Esophagus squamous epithelium (tissue), 5 donors: ENCODE measurements at regions not wholly inside any gene's neighbourhood (a gene's known extent, or its start where the extent isn't known, plus 50 kb on each side); places are given as distances from the start of the nearest gene placed in this dataset.

ENCODE experiments used
- DNase-seq: peaks from one replicate; lab custom pipeline; 2025; lab: John Stamatoyannopoulos, UW
- H3K27ac ChIP-seq, 4 donors: fragments of 200-600 bp; sonication (generic); one replicate each; pipeline ENCODE4 v1.5.1; 2016 to 2019; ENCODE audit warnings: mild to moderate bottlenecking in 1 of 4
- H3K27me3 ChIP-seq, 4 donors: fragments of 200-600 bp; sonication (generic); 1 replicate in 3 of 4; 2 replicates in 1 of 4; pipeline versions ENCODE4 v1.5.1 to v1.6.0; 2017 to 2021; ENCODE audit warnings: antibody characterized with exemption in 1 of 4
- H3K36me3 ChIP-seq, 3 donors: fragments of 200-600 bp; sonication (generic); one replicate each; pipeline ENCODE4 v1.5.1; 2016 to 2019
- H3K4me1 ChIP-seq, 3 donors: fragments of 200-600 bp; sonication (generic); one replicate each; pipeline ENCODE4 v1.5.1; 2017 to 2019
- H3K4me3 ChIP-seq, 4 donors: fragments of 200-600 bp; sonication (generic); 1 replicate in 3 of 4; 2 replicates in 1 of 4; pipeline ENCODE4 v1.5.1; 2016 to 2019; ENCODE audit warnings: mild to moderate bottlenecking in 2 of 4, moderate library complexity in 1 of 4
- H3K9me3 ChIP-seq, 3 donors: fragments of 200-600 bp; sonication (generic); one replicate each; pipeline ENCODE4 v1.5.1; 2016 to 2019
- CTCF ChIP-seq, 6 experiments: fragments of 450-650 bp in 4 of 6; fragments of 200-600 bp in 2 of 6; sonication (generic) in 2 of 6; IDR thresholded peaks; one replicate each; pipeline ENCODE4 v1.5.1; 2016 to 2019; ENCODE audit warnings: antibody characterized with exemption in 6 of 6, mild to moderate bottlenecking in 4 of 6, moderate library complexity in 4 of 6
- POLR2A ChIP-seq, 4 donors: fragments of 450-650 bp; IDR thresholded peaks; one replicate each; pipeline ENCODE4 v1.6.1; 2017; ENCODE audit warnings: antibody characterized with exemption in 4 of 4, mild to moderate bottlenecking in 4 of 4, moderate library complexity in 3 of 4
- WGBS, 2 donors: methylation state at CpG; one replicate each; pipeline ENCODE4 v1.1.5; 2018; 5-methylcytosine and 5-hydroxymethylcytosine counted together
- intact Hi-C: fragments of 100-400 bp; cut with DNase I; formaldehyde crosslinking; loops from one replicate; pipeline ENCODE4 v1.15.0; 2022
- donor health status: DM: yes; HTN: yes; CAD: no.

DNA sequence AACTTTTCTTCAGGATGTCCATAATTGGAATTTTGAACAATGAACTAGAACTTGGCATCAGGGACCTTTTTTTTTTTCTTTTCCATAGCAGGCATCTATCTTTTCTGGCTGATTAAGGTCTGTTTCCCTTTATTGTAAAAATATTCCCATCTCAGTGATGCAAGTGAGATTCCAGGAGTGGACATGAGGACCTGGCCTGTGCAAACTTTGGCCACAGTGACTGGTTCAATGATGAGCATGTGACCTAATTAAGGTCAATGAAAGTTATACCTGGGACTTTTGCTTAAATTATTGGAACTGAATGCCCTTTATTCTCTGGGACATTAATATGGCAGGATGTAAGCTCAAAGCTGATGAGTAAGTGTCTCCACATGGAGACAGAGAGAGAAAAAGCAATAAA lies 83.8 kb downstream of the DIO2 start:
- Histone ChIP-seq H3K27me3 (no peaks in the 10 kb centered on the region), H3K9me3 (peaks cover 0 to 1% (median 0%) of the 10 kb centered on the region in 3 donors), H3K36me3 (no peaks in the 10 kb centered on the region), H3K4me1 (no peaks in the 10 kb centered on the region), H3K4me3 (no peak overlapping the region), H3K27ac (no peak overlapping the region)
- intact Hi-C loops: no loop called here
- DNase-seq: no peak
- TF ChIP-seq CTCF (IDR thresholded peaks at IDR 0.05): no peak
- no peak for TF ChIP-seq POLR2A (IDR thresholded peaks at IDR 0.05)

DNA sequence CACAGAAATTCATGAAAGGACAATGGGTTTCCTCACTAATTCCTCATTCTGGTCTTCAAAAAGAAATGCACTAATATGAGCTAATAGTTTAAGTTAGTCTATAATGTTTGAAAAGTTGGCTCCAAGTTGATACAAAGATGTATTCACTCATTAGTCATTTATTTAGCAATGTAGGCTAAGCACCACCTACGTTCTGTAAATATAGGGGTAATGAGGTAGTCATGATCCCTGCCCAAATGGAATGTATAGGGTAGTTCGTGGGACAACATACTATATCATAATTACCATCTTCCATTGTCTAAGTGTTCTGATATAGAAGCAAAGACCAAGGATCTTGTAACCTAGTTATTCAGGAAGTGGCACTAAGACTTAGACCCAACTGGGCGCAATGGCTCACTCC lies 86.5 kb downstream of the DIO2 start:
- Histone ChIP-seq H3K9me3 (peaks cover 0 to 4% (median 0%) of the 10 kb centered on the region in 3 donors), H3K27me3 (no peaks in the 10 kb centered on the region), H3K4me3 (no peak overlapping the region), H3K36me3 (no peaks in the 10 kb centered on the region), H3K27ac (no peak overlapping the region), H3K4me1 (no peaks in the 10 kb centered on the region)
- intact Hi-C loops: no loop called here
- DNase-seq: no peak
- TF ChIP-seq POLR2A (IDR thresholded peaks at IDR 0.05) (no peak), CTCF (IDR thresholded peaks at IDR 0.05) (no peak)
- WGBS, 2 donors: 37 to 45% methylated on average over 3 of the region's 3 CpGs

DNA sequence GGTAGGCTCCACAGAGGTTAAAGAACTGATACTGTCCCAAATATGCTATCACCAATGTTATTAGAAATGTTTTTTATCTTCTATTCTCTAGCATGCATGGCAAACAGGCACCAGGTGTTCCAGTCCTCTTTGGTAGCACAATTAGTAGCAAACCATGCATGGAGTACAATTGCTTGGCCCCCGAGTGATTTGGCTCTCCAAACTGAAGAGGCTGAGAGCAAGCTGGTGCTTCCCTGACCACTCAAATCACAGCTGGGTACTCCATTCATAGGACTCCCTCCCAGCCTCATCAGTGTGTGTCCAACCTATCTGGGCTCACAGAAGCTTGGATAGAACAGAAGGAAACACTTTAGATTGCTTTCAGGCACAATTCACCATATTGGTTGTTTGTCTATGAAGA lies 93.4 kb downstream of the DIO2 start:
- intact Hi-C loops: no loop called here
- H3K4me3 ChIP-seq: no peak overlapping the region
- no peaks in the 10 kb centered on the region for H3K36me3 ChIP-seq
- TF ChIP-seq CTCF (IDR thresholded peaks at IDR 0.05) (no peak), POLR2A (IDR thresholded peaks at IDR 0.05) (no peak)
- 55 to 67% methylated on average over 1 of the region's 1 CpG for WGBS, 2 donors
- H3K4me1 ChIP-seq: no peaks in the 10 kb centered on the region
- no peaks in the 10 kb centered on the region for H3K27me3 ChIP-seq
- H3K27ac ChIP-seq: no peak overlapping the region
- peaks cover 0 to 4% (median 0%) of the 10 kb centered on the region in 3 donors for H3K9me3 ChIP-seq
- no peak for DNase-seq

DNA sequence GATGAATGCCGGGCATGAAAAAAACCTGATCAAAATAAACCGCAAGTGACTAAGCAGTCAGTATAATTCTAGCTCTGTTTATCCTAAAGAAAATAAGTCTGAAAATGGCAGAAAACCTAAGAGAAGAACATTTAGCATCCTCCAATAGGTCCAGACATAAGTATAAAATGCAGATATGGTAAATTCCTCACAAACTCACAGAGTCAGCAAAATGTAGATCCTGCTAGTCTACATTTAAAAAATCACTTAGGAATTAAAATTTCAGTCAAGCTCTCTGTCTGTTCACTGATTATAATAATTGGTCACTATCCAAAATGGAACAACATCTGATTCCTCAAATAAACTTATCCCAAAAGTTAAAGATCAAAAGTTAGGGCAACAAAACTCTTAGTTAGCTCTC lies 95.1 kb downstream of the DIO2 start:
- TF ChIP-seq POLR2A (IDR thresholded peaks at IDR 0.05): no peak
- Histone ChIP-seq H3K36me3 (no peaks in the 10 kb centered on the region), H3K9me3 (no peaks in the 10 kb centered on the region), H3K4me1 (no peaks in the 10 kb centered on the region), H3K27me3 (no peaks in the 10 kb centered on the region), H3K4me3 (no peak overlapping the region), H3K27ac (no peak overlapping the region)
- intact Hi-C loops: no loop called here
- no peak for DNase-seq
- 64 to 70% methylated on average over 2 of the region's 2 CpGs for WGBS, 2 donors

- H3K27me3 ChIP-seq: no peaks in the 10 kb centered on the region
- intact Hi-C loops: no loop called here
- H3K27ac ChIP-seq: no peak overlapping the region
- TF ChIP-seq CTCF (IDR thresholded peaks at IDR 0.05): no peak
- TF ChIP-seq POLR2A (IDR thresholded peaks at IDR 0.05): no peak
- DNase-seq: no peak
- no peaks in the 10 kb centered on the region for H3K36me3 ChIP-seq
- no peaks in the 10 kb centered on the region for H3K9me3 ChIP-seq
- H3K4me1 ChIP-seq: no peaks in the 10 kb centered on the region
- 44 to 51% methylated on average over 5 to 6 of the region's 6 CpGs for WGBS, 2 donors
- H3K4me3 ChIP-seq: no peak overlapping the region
These were observed 100.6 kb downstream of the DIO2 start for GRCh38 chr14:80110721-80111120.

DNA sequence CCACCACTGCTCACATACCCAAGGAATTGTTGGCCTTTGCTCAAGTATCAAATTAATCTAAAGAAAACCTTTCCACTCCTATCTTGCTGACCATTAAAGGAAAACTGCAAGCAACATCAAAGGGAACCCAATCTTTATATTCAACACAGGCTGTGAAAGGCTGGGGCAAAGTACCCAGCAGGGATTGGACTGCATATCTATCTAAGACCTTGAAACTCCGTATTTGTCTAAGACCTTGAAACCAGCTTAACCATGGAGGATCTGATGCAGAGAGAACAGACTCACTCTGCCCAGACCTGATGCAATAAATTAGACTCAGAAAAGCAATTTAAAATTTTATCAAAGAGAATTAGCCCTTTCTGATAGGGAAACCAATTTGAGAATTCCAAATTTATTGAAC lies 102.2 kb downstream of the DIO2 start:
- Histone ChIP-seq H3K9me3 (no peaks in the 10 kb centered on the region), H3K36me3 (no peaks in the 10 kb centered on the region), H3K4me3 (no peak overlapping the region), H3K27me3 (no peaks in the 10 kb centered on the region), H3K27ac (no peak overlapping the region), H3K4me1 (no peaks in the 10 kb centered on the region)
- TF ChIP-seq CTCF (IDR thresholded peaks at IDR 0.05) (no peak), POLR2A (IDR thresholded peaks at IDR 0.05) (no peak)
- intact Hi-C loops: no loop called here
- no peak for DNase-seq
- WGBS, 2 donors: 81 to 91% methylated on average over 1 of the region's 1 CpG
